ENCODE measurements at regions not wholly inside any gene's neighbourhood (a gene's known extent, or its start where the extent isn't known, plus 50 kb on each side); places are given as distances from the start of the nearest gene placed in this dataset.
"Not testable (repeated sequence)": the region's sequence is repeated elsewhere in the genome, so short reads cannot be mapped to it uniquely, and the experiment has no call there.

DNA sequence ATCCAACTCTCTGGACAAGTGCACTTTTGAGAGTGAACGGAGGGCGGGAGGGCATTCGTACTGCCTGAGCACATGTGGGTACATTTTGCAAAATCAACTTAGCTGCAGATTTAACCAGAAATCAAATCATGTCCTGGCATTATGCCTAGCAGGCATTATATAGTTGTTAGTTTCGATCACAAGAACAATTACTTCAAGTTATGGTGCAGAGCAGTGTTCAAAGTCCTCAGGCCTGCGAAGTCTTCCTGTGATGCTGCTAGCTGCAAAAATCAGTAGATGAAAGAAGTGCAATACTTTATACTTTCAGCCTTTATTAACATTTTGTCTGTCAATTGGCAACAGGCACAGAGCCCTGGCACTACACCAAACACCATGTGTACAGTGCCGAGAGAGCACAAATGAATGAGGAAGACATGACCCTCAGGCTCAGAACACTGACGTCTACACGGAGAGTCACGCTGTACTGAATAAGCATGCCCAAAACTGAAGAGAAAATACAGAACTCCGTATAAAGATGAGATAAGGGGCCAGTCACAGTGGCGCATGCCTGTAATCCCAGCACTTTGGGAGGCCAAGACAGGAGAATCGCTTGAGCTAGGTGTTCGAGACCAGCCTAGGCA is 92.1 kb upstream of the CREB1 start:
- Mint-ChIP-seq H3K9me3 (ENCODE audit: low read depth) (no peaks in the 10 kb centered on the region), H3K27me3 (ENCODE audit: low read depth) (no peaks in the 10 kb centered on the region), H3K4me1 (ENCODE audit: low read depth) (peaks cover 5% of the 10 kb centered on the region), H3K27ac (ENCODE audit: unreplicated experiment) (no peak overlapping the region), H3K4me3 (ENCODE audit: unreplicated experiment) (no peak overlapping the region), H3K36me3 (ENCODE audit: low read depth) (no peaks in the 10 kb centered on the region)
- DNase-seq (ENCODE audit: low spot score): no peak
- TF ChIP-seq, protein P1, sequence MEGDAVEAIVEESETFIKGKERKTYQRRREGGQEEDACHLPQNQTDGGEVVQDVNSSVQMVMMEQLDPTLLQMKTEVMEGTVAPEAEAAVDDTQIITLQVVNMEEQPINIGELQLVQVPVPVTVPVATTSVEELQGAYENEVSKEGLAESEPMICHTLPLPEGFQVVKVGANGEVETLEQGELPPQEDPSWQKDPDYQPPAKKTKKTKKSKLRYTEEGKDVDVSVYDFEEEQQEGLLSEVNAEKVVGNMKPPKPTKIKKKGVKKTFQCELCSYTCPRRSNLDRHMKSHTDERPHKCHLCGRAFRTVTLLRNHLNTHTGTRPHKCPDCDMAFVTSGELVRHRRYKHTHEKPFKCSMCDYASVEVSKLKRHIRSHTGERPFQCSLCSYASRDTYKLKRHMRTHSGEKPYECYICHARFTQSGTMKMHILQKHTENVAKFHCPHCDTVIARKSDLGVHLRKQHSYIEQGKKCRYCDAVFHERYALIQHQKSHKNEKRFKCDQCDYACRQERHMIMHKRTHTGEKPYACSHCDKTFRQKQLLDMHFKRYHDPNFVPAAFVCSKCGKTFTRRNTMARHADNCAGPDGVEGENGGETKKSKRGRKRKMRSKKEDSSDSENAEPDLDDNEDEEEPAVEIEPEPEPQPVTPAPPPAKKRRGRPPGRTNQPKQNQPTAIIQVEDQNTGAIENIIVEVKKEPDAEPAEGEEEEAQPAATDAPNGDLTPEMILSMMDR (IDR thresholded peaks at IDR 0.05): no peak

DNA sequence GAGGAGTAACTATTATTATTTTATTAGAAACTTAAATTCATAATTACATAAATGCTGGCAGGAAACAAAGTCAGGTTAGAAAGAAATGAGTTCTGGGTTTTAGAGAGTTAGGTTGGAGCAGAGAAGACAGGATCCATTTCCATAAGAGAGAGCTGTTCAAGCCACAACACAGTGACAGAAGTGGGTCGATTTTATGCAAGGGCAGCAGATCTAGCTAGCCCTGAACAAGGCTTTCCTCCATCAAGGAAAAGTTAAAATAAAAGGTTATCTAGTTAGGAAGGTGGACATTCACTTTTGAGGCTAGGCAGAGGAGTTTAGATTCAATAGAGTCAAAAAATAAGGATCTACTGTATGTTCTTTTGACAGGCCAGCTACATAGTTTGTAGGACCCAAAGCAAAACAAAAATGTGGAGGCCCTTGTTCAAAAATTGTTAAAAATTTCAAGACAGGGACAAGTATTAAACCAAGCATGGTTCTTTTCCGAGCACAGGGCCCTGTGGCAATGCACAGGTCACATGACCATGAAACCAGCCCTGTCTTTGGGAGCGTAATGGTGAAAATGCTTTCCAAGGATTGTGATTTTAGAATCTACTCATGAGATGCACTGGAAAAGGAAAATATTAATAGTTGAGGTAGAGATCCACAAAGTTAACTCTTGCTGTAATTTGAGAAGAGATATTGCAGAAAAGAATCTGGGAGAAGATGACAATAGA is 91.2 kb upstream of the CREB1 start:
- TF ChIP-seq, protein P1 (IDR thresholded peaks at IDR 0.05): no peak
- Mint-ChIP-seq H3K36me3 (ENCODE audit: low read depth) (no peaks in the 10 kb centered on the region), H3K27ac (ENCODE audit: unreplicated experiment) (no peak overlapping the region), H3K4me3 (ENCODE audit: unreplicated experiment) (no peak overlapping the region), H3K4me1 (ENCODE audit: low read depth) (no peaks in the 10 kb centered on the region), H3K9me3 (ENCODE audit: low read depth) (no peaks in the 10 kb centered on the region), H3K27me3 (ENCODE audit: low read depth) (no peaks in the 10 kb centered on the region)
- no peak for DNase-seq (ENCODE audit: low spot score)

DNA sequence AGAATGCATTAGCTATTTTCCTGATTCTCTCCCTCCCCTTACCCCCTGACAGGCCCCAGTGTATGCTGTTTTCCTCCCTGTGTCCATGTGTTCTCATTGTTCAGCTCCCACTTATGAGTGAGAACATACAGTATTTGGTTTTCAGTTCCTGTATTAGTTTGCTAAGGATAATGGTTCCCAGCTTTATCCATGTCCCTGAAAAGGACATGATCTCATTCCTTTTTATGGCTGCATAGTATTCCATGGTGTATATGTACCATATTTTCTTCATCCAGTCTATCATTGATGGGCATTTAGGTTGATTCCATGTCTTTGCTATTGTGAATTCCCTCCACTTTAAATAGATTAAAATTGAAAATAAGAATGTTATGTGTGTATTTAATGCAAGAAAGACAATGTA is 89.9 kb upstream of the CREB1 start:
- not testable (repeated sequence) for H3K4me3 Mint-ChIP-seq (ENCODE audit: unreplicated experiment); H3K36me3 Mint-ChIP-seq (ENCODE audit: low read depth); H3K27me3 Mint-ChIP-seq (ENCODE audit: low read depth); DNase-seq (ENCODE audit: low spot score); H3K9me3 Mint-ChIP-seq (ENCODE audit: low read depth); H3K27ac Mint-ChIP-seq (ENCODE audit: unreplicated experiment); H3K4me1 Mint-ChIP-seq (ENCODE audit: low read depth)

DNA sequence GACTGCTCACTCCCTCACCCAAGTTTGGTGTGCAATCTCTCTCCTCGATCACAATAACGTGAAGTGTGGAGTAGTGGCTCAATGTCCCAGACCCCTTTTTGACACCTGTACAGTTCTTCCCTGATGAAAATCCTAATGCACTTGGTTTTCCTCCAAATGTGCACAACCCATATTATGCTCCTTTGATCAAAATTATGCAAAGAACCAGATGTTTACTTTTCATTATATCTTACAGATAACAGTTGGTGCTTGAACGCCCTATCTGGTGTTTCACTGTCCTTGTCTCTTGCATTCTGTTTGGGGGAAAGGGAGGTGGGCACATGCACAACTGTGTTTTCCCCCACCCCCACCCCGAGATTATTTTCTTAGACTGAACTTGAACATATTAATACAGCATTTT is 85.0 kb upstream of the CREB1 start:
- Mint-ChIP-seq H3K4me1 (ENCODE audit: low read depth) (peaks cover 13% of the 10 kb centered on the region), H3K27ac (ENCODE audit: unreplicated experiment) (no peak overlapping the region), H3K4me3 (ENCODE audit: unreplicated experiment) (no peak overlapping the region), H3K36me3 (ENCODE audit: low read depth) (no peaks in the 10 kb centered on the region), H3K27me3 (ENCODE audit: low read depth) (no peaks in the 10 kb centered on the region), H3K9me3 (ENCODE audit: low read depth) (no peaks in the 10 kb centered on the region)
- no peak for DNase-seq (ENCODE audit: low spot score)
- TF ChIP-seq, protein P1 (IDR thresholded peaks at IDR 0.05): no peak

DNA sequence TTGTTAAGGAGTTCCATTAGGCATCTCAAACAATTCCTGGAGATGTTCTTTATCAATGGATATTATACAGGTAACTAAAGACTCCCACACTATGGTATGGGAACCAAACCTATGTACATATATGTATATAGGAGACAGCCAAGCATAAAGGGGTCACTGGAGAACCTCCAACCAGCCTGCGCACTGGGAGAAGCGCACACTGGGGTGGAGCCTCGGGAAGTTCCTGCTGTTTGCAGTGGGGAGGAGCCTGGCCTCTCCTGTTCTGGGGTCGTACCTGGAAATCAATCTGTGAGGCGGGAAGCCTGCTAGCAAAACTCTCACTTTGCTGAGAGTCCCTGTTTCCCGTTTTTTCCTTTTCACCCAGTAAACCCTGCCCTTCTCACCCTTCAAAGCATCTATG is 83.1 kb upstream of the CREB1 start:
- H3K4me1 Mint-ChIP-seq (ENCODE audit: low read depth): peaks cover 13% of the 10 kb centered on the region
- TF ChIP-seq, protein P1 (IDR thresholded peaks at IDR 0.05): no peak
- H3K9me3 Mint-ChIP-seq (ENCODE audit: low read depth): no peaks in the 10 kb centered on the region
- DNase-seq (ENCODE audit: low spot score): no peak
- no peaks in the 10 kb centered on the region for H3K36me3 Mint-ChIP-seq (ENCODE audit: low read depth)
- no peak overlapping the region for H3K27ac Mint-ChIP-seq (ENCODE audit: unreplicated experiment)
- no peaks in the 10 kb centered on the region for H3K27me3 Mint-ChIP-seq (ENCODE audit: low read depth)
- H3K4me3 Mint-ChIP-seq (ENCODE audit: unreplicated experiment): no peak overlapping the region

DNA sequence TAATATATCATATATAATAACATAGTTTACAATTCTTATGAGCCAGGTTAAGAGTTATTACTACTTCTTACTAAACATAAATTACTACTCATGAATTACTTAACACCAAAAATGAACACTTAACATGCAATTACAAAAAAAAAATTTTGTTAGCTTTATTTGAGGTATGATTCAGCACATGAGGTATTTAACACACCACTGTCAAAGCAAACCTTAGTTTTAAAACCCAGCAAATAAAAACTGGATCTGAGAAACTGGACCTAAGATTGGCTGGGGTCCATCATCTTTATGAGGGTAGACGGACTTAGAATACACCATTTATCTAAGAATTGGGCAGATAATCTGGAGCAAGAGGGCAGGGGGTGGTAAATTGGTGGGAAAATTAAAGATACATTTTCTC is 81.8 kb upstream of the CREB1 start:
- TF ChIP-seq, protein P1 (IDR thresholded peaks at IDR 0.05): no peak
- Mint-ChIP-seq H3K4me3 (ENCODE audit: unreplicated experiment) (no peak overlapping the region), H3K27ac (ENCODE audit: unreplicated experiment) (peak overlapping the region; percentile 58), H3K4me1 (ENCODE audit: low read depth) (peaks cover 13% of the 10 kb centered on the region), H3K27me3 (ENCODE audit: low read depth) (no peaks in the 10 kb centered on the region), H3K36me3 (ENCODE audit: low read depth) (no peaks in the 10 kb centered on the region), H3K9me3 (ENCODE audit: low read depth) (peaks cover 2% of the 10 kb centered on the region)
- no peak for DNase-seq (ENCODE audit: low spot score)

Measured in chondrocyte (in vitro differentiated cells).